Omental fat pad (tissue), 3 donors: ENCODE measurements at regions not wholly inside any gene's neighbourhood (a gene's known extent, or its start where the extent isn't known, plus 50 kb on each side); places are given as distances from the start of the nearest gene placed in this dataset.

Experiments used
- ATAC-seq: fragments of 150-250 bp; one replicate; pipeline ENCODE4 v1.9.1; 2016; ENCODE audit warnings: mild to moderate bottlenecking, moderate library complexity; ENCODE audit not compliant: low FRiP score
- DNase-seq: peaks from one replicate; pipeline ENCODE4 v3.0.0-alpha.2; 2019; ENCODE audit warnings: low spot score
- CTCF ChIP-seq, 3 donors: fragments of 450-650 bp; IDR thresholded peaks; one replicate each; pipeline ENCODE4 v1.5.1; 2016 to 2017; ENCODE audit warnings: antibody characterized with exemption in 3 of 3, mild to moderate bottlenecking in 3 of 3, moderate library complexity in 2 of 3

- DNase-seq, result no peak
- TF ChIP-seq CTCF (IDR thresholded peaks at IDR 0.05), result no peak
- ATAC-seq, result no peak
Observed at GRCh38 chr2:10211844-10212422, 89.4 kb downstream of the RRM2 start.

GRCh38 chr2:10212827-10213226, 89.9 kb upstream of the HPCAL1 start:
- no peak for ATAC-seq
- no peak for DNase-seq
- no peak for TF ChIP-seq CTCF (IDR thresholded peaks at IDR 0.05)

- no peak for DNase-seq
- no peak for TF ChIP-seq CTCF (IDR thresholded peaks at IDR 0.05)
- ATAC-seq, result no peak
Observed at GRCh38 chr2:10214179-10214578, 88.5 kb upstream of the HPCAL1 start.

GRCh38 chr2:10215393-10215935, 87.2 kb upstream of the HPCAL1 start:
- ATAC-seq (no peak), DNase-seq (no peak)
- TF ChIP-seq CTCF (IDR thresholded peaks at IDR 0.05), result no peak

GRCh38 chr2:10216677-10217488, 85.8 kb upstream of the HPCAL1 start:
- TF ChIP-seq CTCF (IDR thresholded peaks at IDR 0.05), result no peak
- DNase-seq (no peak), ATAC-seq (no peak)

- no peak for TF ChIP-seq CTCF (IDR thresholded peaks at IDR 0.05)
- ATAC-seq, result peak; percentile 22
- DNase-seq, result no peak
Observed at GRCh38 chr2:10217489-10218435, 84.9 kb upstream of the HPCAL1 start.
